GM12865 (cell line): ENCODE measurements at regions not wholly inside any gene's neighbourhood (a gene's known extent, or its start where the extent isn't known, plus 50 kb on each side); places are given as distances from the start of the nearest gene placed in this dataset.
"Not testable (repeated sequence)": the region's sequence is repeated elsewhere in the genome, so short reads cannot be mapped to it uniquely, and the experiment has no call there.

Experiments used
- DNase-seq: peaks from one replicate; pipeline ENCODE4 v3.0.0; 2010; ENCODE audit warnings: low read depth
- H3K4me3 ChIP-seq: 2 replicates; pipeline ENCODE4 v1.5.1; 2011; ENCODE audit warnings: mild to moderate bottlenecking, low read depth, low read length, control low read depth
- CTCF ChIP-seq: IDR thresholded peaks from 2 replicates; pipeline ENCODE4 v1.5.1; 2011; ENCODE audit warnings: low read length, control low read depth, low read depth, inconsistent platforms; ENCODE audit not compliant: insufficient read depth; ENCODE audit errors: missing control alignments

- no peak for TF ChIP-seq CTCF
- no peak overlapping the region for H3K4me3 ChIP-seq
- DNase-seq: no peak
Measured at GRCh38 chr2:242058116-242058680, 188.7 kb downstream of the RTP5 start.

- TF ChIP-seq CTCF: no peak
- DNase-seq: no peak
- H3K4me3 ChIP-seq: no peak overlapping the region
Measured at GRCh38 chr2:242059566-242059965, 190.0 kb downstream of the RTP5 start.

- DNase-seq: no peak
- no peak for TF ChIP-seq CTCF
- no peak overlapping the region for H3K4me3 ChIP-seq
Measured at GRCh38 chr2:242060212-242060835, 190.8 kb downstream of the RTP5 start.

GRCh38 chr2:242061930-242062329 lies 192.4 kb downstream of the RTP5 start:
- not testable (repeated sequence) for H3K4me3 ChIP-seq, DNase-seq

- no peak overlapping the region for H3K4me3 ChIP-seq
- no peak for DNase-seq
- TF ChIP-seq CTCF: no peak
Measured at GRCh38 chr2:242063436-242063835, 193.9 kb downstream of the RTP5 start.

- no peak overlapping the region for H3K4me3 ChIP-seq
Measured at GRCh38 chr2:242063850-242064249, 194.3 kb downstream of the RTP5 start.

More at GRCh38 chr2:242063850-242064249, 194.3 kb downstream of the RTP5 start:
- DNase-seq: no peak
- TF ChIP-seq CTCF: no peak
